NCI-H748 treated with DMSO at 0.1 percent for 48 hours (cell line): ENCODE measurements at regions not wholly inside any gene's neighbourhood (a gene's known extent, or its start where the extent isn't known, plus 50 kb on each side); places are given as distances from the start of the nearest gene placed in this dataset.

Experiments used
- DNase-seq: peaks from one replicate; lab custom pipeline; 2025; lab: John Stamatoyannopoulos, UW

DNA sequence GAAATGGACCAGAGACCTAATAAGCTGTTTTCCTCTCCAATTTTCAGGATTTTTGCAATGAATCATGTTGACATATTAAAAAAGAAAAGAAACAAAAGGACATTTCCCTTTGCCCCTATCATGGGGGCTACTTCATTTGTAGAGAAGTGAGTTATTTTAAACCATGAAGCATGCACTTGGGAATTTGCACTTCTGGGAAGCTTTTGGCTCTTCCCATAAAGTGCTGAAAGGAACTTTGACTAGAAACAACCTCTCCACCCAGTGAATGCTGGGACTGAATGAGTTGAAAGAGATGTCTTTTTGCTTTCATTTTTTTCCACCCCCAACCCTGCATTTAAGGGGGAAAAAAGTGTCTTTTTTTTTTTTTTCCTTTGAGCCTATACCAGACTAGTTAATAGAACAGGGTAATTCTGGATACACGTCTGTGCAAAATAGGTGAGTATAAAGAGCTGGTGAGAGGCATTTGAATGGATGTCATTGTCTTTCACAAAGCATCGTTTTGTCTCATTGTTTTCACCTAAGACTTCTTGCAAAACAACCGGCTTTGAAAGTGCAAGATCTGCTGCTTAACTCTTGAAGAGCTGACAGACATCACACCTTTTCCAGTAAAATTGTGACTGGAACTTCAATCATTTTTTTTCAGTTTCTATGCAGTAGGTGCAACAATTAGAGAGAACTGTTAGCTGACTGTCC, 138.7 kb upstream of the BACH2 start:
- no peak for DNase-seq

DNA sequence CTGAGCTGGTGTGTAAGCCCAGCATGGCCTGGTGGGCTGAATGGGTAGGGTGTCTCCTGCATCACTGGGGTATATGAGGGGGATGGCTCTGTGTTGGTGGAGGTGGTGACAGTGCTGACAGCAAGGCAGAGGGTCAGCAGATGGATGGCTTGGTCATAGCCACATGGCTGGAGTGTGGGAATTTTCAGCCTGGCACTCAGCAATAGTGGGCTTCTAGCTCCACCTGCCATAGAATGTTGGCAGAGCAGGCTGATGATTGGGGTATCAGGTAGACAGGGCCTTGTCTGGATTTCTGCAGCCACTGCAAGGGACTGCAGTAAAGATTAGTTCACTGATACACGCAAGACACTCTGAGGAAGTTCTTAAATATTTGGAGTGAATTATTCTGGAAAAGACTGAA, 137.5 kb upstream of the BACH2 start:
- DNase-seq: no peak

DNA sequence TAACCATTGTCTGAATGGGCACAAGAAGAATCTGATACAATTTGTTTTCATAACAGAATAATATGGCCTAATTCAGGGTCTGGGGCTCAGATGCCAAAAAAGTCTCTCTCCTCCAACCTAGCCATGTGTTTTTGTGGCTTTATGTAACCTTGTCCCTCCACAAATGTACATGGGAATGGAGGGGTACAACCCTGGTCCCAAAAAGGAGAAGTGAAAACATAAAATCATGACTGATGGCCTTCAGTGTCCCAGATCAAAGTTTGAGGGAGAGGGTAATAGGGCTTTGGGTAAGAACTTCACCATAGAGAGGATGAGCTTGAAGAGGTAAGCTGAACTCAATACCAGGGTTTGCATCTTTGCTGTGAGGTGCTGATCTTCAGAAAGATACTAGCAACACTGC, 136.3 kb upstream of the BACH2 start:
- DNase-seq: no peak

DNA sequence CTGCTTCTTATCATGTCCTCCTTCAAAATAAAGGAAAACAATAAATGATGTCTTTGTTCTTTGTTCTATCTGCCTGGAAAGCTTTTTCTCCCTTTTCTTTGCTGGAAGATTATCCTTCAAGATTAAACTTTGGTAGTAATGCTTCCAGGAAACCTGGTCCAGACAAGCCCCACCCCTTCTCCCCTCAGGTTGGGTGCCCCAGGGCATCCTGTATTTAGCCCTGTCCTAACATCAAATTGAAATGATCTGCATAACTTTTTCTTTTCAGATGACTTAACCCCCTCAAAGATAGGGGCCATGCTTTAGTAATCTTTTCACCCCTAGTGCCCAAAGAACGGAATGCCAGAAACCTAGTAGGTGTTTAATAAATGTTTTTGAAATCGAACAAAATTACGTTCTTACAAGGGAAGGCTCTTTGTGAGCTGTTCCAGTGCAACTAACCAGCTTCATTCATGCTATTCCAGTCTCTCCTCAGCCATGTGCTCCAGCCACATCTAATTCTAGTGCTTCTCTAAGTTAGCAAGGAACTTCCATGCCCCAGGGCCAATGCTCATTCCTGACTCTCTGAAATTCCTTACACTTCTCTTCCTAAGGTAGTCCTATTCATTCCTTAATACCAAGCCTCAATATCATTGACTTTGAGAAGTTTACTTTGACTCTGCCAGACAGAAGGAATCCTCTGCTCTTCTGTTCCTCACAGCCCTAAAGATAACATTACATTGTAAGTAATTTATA, 135.6 kb upstream of the BACH2 start:
- DNase-seq: no peak

- DNase-seq: no peak
Observed at GRCh38 chr6:90431576-90431975, 134.9 kb upstream of the BACH2 start.

- DNase-seq: no peak
Observed at GRCh38 chr6:90429713-90430112, 133.1 kb upstream of the BACH2 start.

- no peak for DNase-seq
Observed at GRCh38 chr6:90428514-90428913, 131.9 kb upstream of the BACH2 start.

GRCh38 chr6:90425161-90425641, 128.6 kb upstream of the BACH2 start:
- no peak for DNase-seq

GRCh38 chr6:90424580-90424979, 127.9 kb upstream of the BACH2 start:
- DNase-seq: no peak

GRCh38 chr6:90421666-90422065, 125.0 kb upstream of the BACH2 start:
- no peak for DNase-seq

DNA sequence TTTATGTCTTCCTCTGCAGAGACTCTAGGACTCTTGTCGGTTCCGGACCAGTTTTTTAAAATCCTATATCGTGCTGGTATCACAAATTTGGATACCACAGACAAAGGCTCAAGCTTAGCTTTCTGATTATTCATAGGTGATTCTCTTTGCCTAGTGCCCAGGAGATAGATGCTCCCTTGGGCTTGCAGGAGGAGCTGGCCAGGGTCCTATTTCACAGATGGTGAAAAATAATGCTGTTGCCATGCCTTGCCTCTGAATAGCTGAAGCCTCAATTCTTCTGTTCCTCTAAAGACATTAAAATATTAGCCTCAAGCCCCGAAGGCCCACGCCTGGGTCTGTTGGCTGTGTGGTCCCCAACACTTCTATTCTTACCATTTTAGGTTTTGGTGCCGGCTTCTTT, 123.9 kb upstream of the BACH2 start:
- no peak for DNase-seq

DNA sequence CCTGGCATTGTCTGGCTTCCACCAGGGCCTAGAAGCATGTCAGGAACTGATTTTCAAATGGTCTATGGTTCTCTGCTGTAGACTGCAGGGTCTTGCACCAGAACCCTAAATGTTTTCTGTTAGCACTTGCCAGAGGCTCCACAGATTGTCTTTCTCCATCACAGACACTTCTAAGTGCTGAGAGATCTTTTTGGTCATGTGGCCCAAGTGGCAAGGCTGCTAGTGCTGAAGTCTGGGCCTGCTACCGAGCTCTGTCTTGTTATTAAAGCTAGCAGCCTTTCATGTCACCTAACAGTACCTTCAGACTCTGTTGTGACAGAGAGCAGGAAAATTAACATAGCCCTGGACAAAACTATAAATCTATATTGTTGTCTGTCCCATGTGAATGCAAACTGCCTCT, 120.7 kb upstream of the BACH2 start:
- DNase-seq: no peak

DNA sequence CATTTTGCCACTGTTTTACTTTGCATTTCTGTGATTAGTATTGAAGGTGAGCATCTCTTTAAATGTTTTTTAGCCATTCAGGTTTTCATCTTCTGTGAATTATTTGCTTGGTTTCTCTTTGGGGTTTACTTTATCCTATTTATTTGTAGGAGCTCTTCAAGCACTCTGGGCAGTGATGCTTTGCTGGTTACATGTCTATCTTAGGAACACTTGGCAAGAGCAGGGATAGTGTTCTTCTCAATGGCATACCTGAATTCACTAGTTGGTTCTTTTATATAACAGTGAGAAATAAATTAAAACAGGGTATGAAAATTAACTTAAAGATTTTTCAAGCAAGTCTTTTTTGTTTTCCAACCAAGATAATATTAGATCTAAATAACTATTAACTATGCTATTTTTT, 119.7 kb upstream of the BACH2 start:
- DNase-seq: no peak

GRCh38 chr6:90415178-90415577, 118.5 kb upstream of the BACH2 start:
- no peak for DNase-seq

DNA sequence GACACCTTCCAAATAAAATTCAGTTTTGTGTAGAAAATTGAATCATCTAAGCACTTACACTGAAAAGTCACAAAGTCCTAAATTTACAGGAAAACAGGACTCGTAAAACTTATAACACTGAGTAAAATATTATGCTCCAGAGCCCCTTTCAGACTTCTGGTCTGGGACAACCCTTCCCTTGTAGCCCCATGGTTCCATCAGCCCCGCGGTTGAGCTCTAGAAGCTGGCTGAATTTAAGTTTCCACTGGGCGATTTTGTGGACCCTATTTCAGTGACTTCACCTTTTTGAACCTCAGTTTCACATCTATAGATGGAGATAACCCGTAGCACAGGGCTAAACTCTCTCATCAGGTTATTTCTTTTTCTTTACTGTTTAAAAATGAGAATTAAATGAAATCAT, 117.7 kb upstream of the BACH2 start:
- DNase-seq: no peak

GRCh38 chr6:90413867-90414266, 117.2 kb upstream of the BACH2 start:
- peak; percentile 64 for DNase-seq

- DNase-seq: no peak
Observed at GRCh38 chr6:90413396-90413795, 116.8 kb upstream of the BACH2 start.

- no peak for DNase-seq
Observed at GRCh38 chr6:90412538-90413369, 116.1 kb upstream of the BACH2 start.

DNA sequence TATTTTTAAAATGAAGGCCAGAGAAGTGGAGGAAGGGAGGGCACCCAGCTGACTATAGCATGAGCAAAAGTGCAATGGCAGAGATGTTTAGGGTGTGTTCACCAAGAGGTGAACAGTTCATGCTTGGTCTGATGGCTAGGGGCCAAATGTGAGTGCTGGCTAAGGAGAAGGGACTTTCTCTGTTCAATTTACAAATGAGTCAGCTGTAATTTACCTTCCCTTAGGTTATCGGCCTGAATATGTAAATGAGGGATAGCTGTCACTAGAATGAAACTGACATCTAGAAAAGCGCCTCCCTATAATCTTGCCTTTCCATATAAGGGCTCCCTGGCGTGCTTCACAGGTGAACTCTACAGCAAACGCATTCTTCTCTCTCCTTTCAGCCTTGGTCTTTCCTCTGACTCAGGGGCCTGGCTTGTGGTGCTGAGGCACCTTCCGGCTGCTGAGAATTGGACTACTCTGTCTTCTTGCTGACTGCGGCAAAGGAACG, 114.7 kb upstream of the BACH2 start:
- DNase-seq: no peak

- no peak for DNase-seq
Observed at GRCh38 chr6:90409700-90410099, 113.1 kb upstream of the BACH2 start.

DNA sequence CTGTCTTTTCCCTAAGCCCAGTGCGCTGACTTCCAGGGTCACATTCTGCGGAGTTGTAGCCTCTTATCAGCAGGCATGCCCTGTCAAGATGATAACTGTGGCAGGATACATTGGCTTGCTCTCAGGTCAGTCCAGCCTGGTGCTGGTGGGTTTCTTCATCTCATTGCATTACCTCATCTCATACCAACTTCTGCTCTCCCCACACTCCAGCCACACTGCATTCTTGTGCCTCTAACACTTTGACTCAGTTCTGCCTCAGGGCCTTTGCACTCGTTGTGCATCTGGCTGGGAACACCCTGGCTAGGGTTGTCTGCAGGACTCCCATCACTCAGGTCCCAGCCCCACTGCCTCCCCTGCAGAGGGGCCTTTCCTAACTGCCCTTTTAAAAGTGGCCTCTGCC, 110.3 kb upstream of the BACH2 start:
- no peak for DNase-seq

DNA sequence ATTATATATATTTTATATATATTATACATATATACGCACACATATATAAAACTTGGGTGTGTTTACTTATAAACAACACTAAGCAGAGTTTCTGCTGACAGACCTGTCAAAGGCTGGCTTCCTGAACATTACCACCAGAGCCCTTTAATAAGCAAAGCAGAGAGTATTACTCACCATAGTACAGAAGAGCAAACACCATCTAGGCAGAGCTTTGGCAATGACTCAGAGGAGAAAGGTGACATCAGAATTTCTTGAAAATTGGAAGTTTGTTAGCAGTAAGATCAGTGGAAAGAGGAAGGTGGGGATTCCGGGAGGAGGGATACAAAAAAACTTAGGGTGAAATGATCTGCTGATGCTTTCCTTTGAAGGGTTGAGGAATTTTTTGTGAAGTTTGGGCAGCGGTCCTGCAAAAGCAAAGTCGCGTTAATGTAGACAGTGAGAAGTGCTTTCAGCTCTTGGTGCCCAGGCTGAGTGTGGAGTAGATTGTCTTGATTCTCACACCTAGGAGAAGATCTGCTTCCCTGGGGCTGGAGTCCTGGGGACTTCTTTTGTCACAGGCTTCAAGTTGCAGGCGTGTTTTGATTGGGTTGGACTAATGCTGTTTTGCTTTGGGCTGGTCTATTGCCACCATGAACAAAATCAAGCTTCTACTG, 109.6 kb upstream of the BACH2 start:
- DNase-seq: no peak
